ENCODE measurements at regions not wholly inside any gene's neighbourhood (a gene's known extent, or its start where the extent isn't known, plus 50 kb on each side); places are given as distances from the start of the nearest gene placed in this dataset.

- no peak overlapping the region for H3K27ac ChIP-seq (ENCODE audit: low read length)
- no peaks in the 10 kb centered on the region for H3F3A ChIP-seq (ENCODE audit: insufficient read depth, low read length, poor library complexity, severe bottlenecking)
- H3K4me2 ChIP-seq (ENCODE audit: low read length): no peak overlapping the region
- H3K9me2 ChIP-seq (ENCODE audit: insufficient read depth, low read length): no peaks in the 10 kb centered on the region
- no peak overlapping the region for H2AFZ ChIP-seq (ENCODE audit: low read depth, low read length)
- no peaks in the 10 kb centered on the region for H3K9me3 ChIP-seq (ENCODE audit: low read length)
- H3K27me3 ChIP-seq (ENCODE audit: insufficient read depth, low read depth, low read length): no peaks in the 10 kb centered on the region
- no peak overlapping the region for H3K4me3 ChIP-seq (ENCODE audit: low read length)
- H3K79me2 ChIP-seq (replicated peaks; ENCODE audit: insufficient read depth, low read length): no peaks in the 10 kb centered on the region
- no peak overlapping the region for H3K9ac ChIP-seq (ENCODE audit: low read length)
- no peaks in the 10 kb centered on the region for H4K20me1 ChIP-seq (ENCODE audit: insufficient read depth)
- TF ChIP-seq SMC3 (conservative IDR thresholded peaks at IDR 0.05; ENCODE audit: poor library complexity) (no peak), EP300 (conservative IDR thresholded peaks at IDR 0.05; ENCODE audit: poor library complexity, severe bottlenecking) (no peak), MXI1 (conservative IDR thresholded peaks at IDR 0.05; ENCODE audit: poor library complexity, severe bottlenecking) (no peak), POLR2AphosphoS5 (IDR thresholded peaks at IDR 0.05) (no peak)
- no peaks in the 10 kb centered on the region for H3K36me3 ChIP-seq (ENCODE audit: insufficient read depth, low read length)
Observed at GRCh38 chr3:193897731-193898180, 238.2 kb upstream of the HES1 start.

DNA sequence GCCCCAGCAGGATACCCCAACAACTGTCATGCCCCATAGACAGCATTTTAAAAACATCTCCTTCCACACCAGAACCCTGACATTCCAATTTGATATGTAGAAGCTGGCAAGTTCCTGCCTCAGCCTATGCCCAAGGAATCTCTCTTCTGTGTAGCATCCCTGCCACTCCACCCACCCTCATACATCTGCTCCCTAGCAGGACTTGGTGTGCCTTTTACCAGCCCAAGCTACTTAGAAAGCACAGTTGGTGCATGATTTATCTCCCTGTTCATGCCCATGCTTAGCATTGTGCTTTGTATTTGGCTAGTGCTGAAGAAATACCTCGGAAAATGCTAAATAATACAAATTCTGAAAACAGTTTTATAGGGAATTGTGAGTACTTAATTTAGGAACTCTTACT, 236.9 kb upstream of the HES1 start:
- Histone ChIP-seq H3K9me2 (ENCODE audit: insufficient read depth, low read length) (no peaks in the 10 kb centered on the region), H3K36me3 (ENCODE audit: insufficient read depth, low read length) (no peaks in the 10 kb centered on the region), H4K20me1 (ENCODE audit: insufficient read depth) (no peaks in the 10 kb centered on the region), H2AFZ (ENCODE audit: low read depth, low read length) (no peak overlapping the region), H3K27ac (ENCODE audit: low read length) (no peak overlapping the region), H3K79me2 (replicated peaks; ENCODE audit: insufficient read depth, low read length) (no peaks in the 10 kb centered on the region), H3K4me3 (ENCODE audit: low read length) (no peak overlapping the region), H3K9ac (ENCODE audit: low read length) (no peak overlapping the region), H3K27me3 (ENCODE audit: insufficient read depth, low read depth, low read length) (no peaks in the 10 kb centered on the region), H3K9me3 (ENCODE audit: low read length) (no peaks in the 10 kb centered on the region), H3F3A (ENCODE audit: insufficient read depth, low read length, poor library complexity, severe bottlenecking) (no peaks in the 10 kb centered on the region), H3K4me2 (ENCODE audit: low read length) (no peak overlapping the region)
- TF ChIP-seq SMC3 (conservative IDR thresholded peaks at IDR 0.05; ENCODE audit: poor library complexity) (no peak), TAF1 (IDR thresholded peaks at IDR 0.05; ENCODE audit: low read depth) (no peak)
- TF ChIP-seq, protein P1, sequence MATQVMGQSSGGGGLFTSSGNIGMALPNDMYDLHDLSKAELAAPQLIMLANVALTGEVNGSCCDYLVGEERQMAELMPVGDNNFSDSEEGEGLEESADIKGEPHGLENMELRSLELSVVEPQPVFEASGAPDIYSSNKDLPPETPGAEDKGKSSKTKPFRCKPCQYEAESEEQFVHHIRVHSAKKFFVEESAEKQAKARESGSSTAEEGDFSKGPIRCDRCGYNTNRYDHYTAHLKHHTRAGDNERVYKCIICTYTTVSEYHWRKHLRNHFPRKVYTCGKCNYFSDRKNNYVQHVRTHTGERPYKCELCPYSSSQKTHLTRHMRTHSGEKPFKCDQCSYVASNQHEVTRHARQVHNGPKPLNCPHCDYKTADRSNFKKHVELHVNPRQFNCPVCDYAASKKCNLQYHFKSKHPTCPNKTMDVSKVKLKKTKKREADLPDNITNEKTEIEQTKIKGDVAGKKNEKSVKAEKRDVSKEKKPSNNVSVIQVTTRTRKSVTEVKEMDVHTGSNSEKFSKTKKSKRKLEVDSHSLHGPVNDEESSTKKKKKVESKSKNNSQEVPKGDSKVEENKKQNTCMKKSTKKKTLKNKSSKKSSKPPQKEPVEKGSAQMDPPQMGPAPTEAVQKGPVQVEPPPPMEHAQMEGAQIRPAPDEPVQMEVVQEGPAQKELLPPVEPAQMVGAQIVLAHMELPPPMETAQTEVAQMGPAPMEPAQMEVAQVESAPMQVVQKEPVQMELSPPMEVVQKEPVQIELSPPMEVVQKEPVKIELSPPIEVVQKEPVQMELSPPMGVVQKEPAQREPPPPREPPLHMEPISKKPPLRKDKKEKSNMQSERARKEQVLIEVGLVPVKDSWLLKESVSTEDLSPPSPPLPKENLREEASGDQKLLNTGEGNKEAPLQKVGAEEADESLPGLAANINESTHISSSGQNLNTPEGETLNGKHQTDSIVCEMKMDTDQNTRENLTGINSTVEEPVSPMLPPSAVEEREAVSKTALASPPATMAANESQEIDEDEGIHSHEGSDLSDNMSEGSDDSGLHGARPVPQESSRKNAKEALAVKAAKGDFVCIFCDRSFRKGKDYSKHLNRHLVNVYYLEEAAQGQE (IDR thresholded peaks at IDR 0.05; ENCODE audit: borderline replicate concordance): no peak

- Histone ChIP-seq H3K27me3 (ENCODE audit: insufficient read depth, low read depth, low read length) (no peaks in the 10 kb centered on the region), H3K9me3 (ENCODE audit: low read length) (no peaks in the 10 kb centered on the region), H3K4me2 (ENCODE audit: low read length) (no peak overlapping the region), H3K36me3 (ENCODE audit: insufficient read depth, low read length) (no peaks in the 10 kb centered on the region), H2AFZ (ENCODE audit: low read depth, low read length) (no peak overlapping the region), H3K4me3 (ENCODE audit: low read length) (no peak overlapping the region), H4K20me1 (ENCODE audit: insufficient read depth) (no peaks in the 10 kb centered on the region), H3F3A (ENCODE audit: insufficient read depth, low read length, poor library complexity, severe bottlenecking) (no peaks in the 10 kb centered on the region), H3K9ac (ENCODE audit: low read length) (no peak overlapping the region), H3K27ac (ENCODE audit: low read length) (no peak overlapping the region), H3K9me2 (ENCODE audit: insufficient read depth, low read length) (no peaks in the 10 kb centered on the region), H3K79me2 (replicated peaks; ENCODE audit: insufficient read depth, low read length) (no peaks in the 10 kb centered on the region)
- TF ChIP-seq MXI1 (conservative IDR thresholded peaks at IDR 0.05; ENCODE audit: poor library complexity, severe bottlenecking) (no peak), TAF1 (IDR thresholded peaks at IDR 0.05; ENCODE audit: low read depth) (no peak), EZH2 (IDR thresholded peaks at IDR 0.05; ENCODE audit: borderline replicate concordance, insufficient read depth, low read length, poor library complexity, severe bottlenecking) (no peak), POLR2AphosphoS5 (IDR thresholded peaks at IDR 0.05) (no peak), RAD21 (conservative IDR thresholded peaks at IDR 0.05) (no peak), EP300 (conservative IDR thresholded peaks at IDR 0.05; ENCODE audit: poor library complexity, severe bottlenecking) (no peak), SMC3 (conservative IDR thresholded peaks at IDR 0.05; ENCODE audit: poor library complexity) (no peak)
- TF ChIP-seq, protein P2, sequence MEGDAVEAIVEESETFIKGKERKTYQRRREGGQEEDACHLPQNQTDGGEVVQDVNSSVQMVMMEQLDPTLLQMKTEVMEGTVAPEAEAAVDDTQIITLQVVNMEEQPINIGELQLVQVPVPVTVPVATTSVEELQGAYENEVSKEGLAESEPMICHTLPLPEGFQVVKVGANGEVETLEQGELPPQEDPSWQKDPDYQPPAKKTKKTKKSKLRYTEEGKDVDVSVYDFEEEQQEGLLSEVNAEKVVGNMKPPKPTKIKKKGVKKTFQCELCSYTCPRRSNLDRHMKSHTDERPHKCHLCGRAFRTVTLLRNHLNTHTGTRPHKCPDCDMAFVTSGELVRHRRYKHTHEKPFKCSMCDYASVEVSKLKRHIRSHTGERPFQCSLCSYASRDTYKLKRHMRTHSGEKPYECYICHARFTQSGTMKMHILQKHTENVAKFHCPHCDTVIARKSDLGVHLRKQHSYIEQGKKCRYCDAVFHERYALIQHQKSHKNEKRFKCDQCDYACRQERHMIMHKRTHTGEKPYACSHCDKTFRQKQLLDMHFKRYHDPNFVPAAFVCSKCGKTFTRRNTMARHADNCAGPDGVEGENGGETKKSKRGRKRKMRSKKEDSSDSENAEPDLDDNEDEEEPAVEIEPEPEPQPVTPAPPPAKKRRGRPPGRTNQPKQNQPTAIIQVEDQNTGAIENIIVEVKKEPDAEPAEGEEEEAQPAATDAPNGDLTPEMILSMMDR (IDR thresholded peaks at IDR 0.05; ENCODE audit: poor library complexity, severe bottlenecking): no peak
- TF ChIP-seq, protein P1 (IDR thresholded peaks at IDR 0.05; ENCODE audit: borderline replicate concordance): no peak
Observed at GRCh38 chr3:193901007-193901406, 234.9 kb upstream of the HES1 start.

Data from neural cell (in vitro differentiated cells).